Retinal pigment epithelial cell (primary cell): ENCODE measurements at regions not wholly inside any gene's neighbourhood (a gene's known extent, or its start where the extent isn't known, plus 50 kb on each side); places are given as distances from the start of the nearest gene placed in this dataset.
"Not testable (repeated sequence)": the region's sequence is repeated elsewhere in the genome, so short reads cannot be mapped to it uniquely, and the experiment has no call there.

Experiments used
- DNase-seq: peaks from one replicate; pipeline ENCODE4 v3.0.0-alpha.2; 2010; ENCODE audit warnings: low read depth
- H3K4me3 ChIP-seq: 2 replicates; pipeline ENCODE4 v1.5.1; 2011; ENCODE audit warnings: mild to moderate bottlenecking, low read length, control low read depth, moderate library complexity
- CTCF ChIP-seq: conservative IDR thresholded peaks from 2 replicates; pipeline ENCODE4 v1.5.1; 2011; ENCODE audit warnings: low read depth, low read length, control low read depth, inconsistent platforms

- no peak for TF ChIP-seq CTCF
- DNase-seq = no peak
- H3K4me3 ChIP-seq = no peak overlapping the region
Observed at GRCh38 chr3:90062631-90063200, 955.3 kb downstream of the EPHA3 start.

- TF ChIP-seq CTCF = no peak
- DNase-seq = no peak
Observed at GRCh38 chr3:90068783-90069182, 961.4 kb downstream of the EPHA3 start.

GRCh38 chr3:90069748-90070147, 962.3 kb downstream of the EPHA3 start:
- TF ChIP-seq CTCF = no peak
- DNase-seq = no peak
- H3K4me3 ChIP-seq = no peak overlapping the region

More at GRCh38 chr3:90068783-90069182, 961.4 kb downstream of the EPHA3 start:
- H3K4me3 ChIP-seq = no peak overlapping the region

GRCh38 chr3:90076136-90076535, 968.7 kb downstream of the EPHA3 start:
- no peak for TF ChIP-seq CTCF
- DNase-seq = no peak
- H3K4me3 ChIP-seq = no peak overlapping the region

- no peak overlapping the region for H3K4me3 ChIP-seq
- no peak for TF ChIP-seq CTCF
- DNase-seq = no peak
Observed at GRCh38 chr3:90080988-90081387, 973.6 kb downstream of the EPHA3 start.

GRCh38 chr3:90086297-90086696, 978.9 kb downstream of the EPHA3 start:
- not testable (repeated sequence) for DNase-seq, H3K4me3 ChIP-seq

- no peak for TF ChIP-seq CTCF
- DNase-seq = no peak
- no peak overlapping the region for H3K4me3 ChIP-seq
Observed at GRCh38 chr3:90087703-90088102, 980.3 kb downstream of the EPHA3 start.

GRCh38 chr3:90091549-90091948, 984.1 kb downstream of the EPHA3 start:
- no peak overlapping the region for H3K4me3 ChIP-seq
- TF ChIP-seq CTCF = peak; percentile 69
- peak; percentile 8 for DNase-seq
